Cardiac fibroblast (primary cell): ENCODE measurements at regions not wholly inside any gene's neighbourhood (a gene's known extent, or its start where the extent isn't known, plus 50 kb on each side); places are given as distances from the start of the nearest gene placed in this dataset.

Source experiments
- DNase-seq, 2 donors: peaks; one replicate each; pipeline versions ENCODE4 v3.0.0 to v3.0.0-alpha.2; 2010; ENCODE audit warnings: low read depth in 2 of 2
- H3K4me3 ChIP-seq, 2 donors: replicated peaks in 1 of 2; 1 replicate in 1 of 2; 2 replicates in 1 of 2; pipeline ENCODE4 v1.5.1; 2011; ENCODE audit warnings: low read depth in 2 of 2, low read length in 2 of 2, mild to moderate bottlenecking in 2 of 2, moderate library complexity in 1 of 2
- CTCF ChIP-seq: IDR thresholded peaks from one replicate; pipeline ENCODE4 v1.5.1; 2011; ENCODE audit warnings: low read depth, mild to moderate bottlenecking, low read length, inconsistent platforms

GRCh38 chr1:10853701-10854100 is 57.3 kb upstream of the CASZ1 start:
- DNase-seq, result no peak
- no peak overlapping the region for H3K4me3 ChIP-seq
- no peak for TF ChIP-seq CTCF

GRCh38 chr1:10854856-10855459 is 58.5 kb upstream of the CASZ1 start:
- no peak overlapping the region for H3K4me3 ChIP-seq
- no peak for DNase-seq
- TF ChIP-seq CTCF, result no peak

- DNase-seq, result no peak
- no peak overlapping the region for H3K4me3 ChIP-seq
- TF ChIP-seq CTCF, result no peak
Observed at GRCh38 chr1:10856176-10856683, 59.8 kb upstream of the CASZ1 start.

- no peak for DNase-seq
- H3K4me3 ChIP-seq, result no peak overlapping the region
- no peak for TF ChIP-seq CTCF
Observed at GRCh38 chr1:10856863-10857598, 60.6 kb upstream of the CASZ1 start.

- no peak for TF ChIP-seq CTCF
- DNase-seq, result no peak
- no peak overlapping the region for H3K4me3 ChIP-seq
Observed at GRCh38 chr1:10857687-10858086, 61.2 kb upstream of the CASZ1 start.

- no peak for DNase-seq
- no peak for TF ChIP-seq CTCF
- H3K4me3 ChIP-seq, result no peak overlapping the region
Observed at GRCh38 chr1:10860218-10860617, 63.8 kb upstream of the CASZ1 start.
